ENCODE measurements at regions not wholly inside any gene's neighbourhood (a gene's known extent, or its start where the extent isn't known, plus 50 kb on each side); places are given as distances from the start of the nearest gene placed in this dataset.

GRCh38 chr2:236647621-236648020 lies 78.0 kb downstream of the ACKR3 start:
- no peak overlapping the region for H3K18ac ChIP-seq (ENCODE audit: extremely low read depth, low read length)
- no peak overlapping the region for H3K14ac ChIP-seq (ENCODE audit: insufficient read length)
- no peak overlapping the region for H2AFZ ChIP-seq (ENCODE audit: low read length)
- no peak overlapping the region for H3K23ac ChIP-seq (ENCODE audit: insufficient read length)
- H3K79me2 ChIP-seq (ENCODE audit: control insufficient read depth in 1 of 2, insufficient read depth in 2 of 2, low read length in 2 of 2), result no peaks in the 10 kb centered on the region
- H3K4me2 ChIP-seq (ENCODE audit: insufficient read depth in 1 of 2, low read depth in 2 of 2, low read length in 2 of 2), result no peak overlapping the region
- H2BK12ac ChIP-seq (ENCODE audit: low read depth, low read length), result no peak overlapping the region
- ChIA-PET CTCF (ENCODE audit: partially characterized antibody) (no interaction called here), POLR2A (ENCODE audit: partially characterized antibody) (no interaction called here)
- no peak overlapping the region for H4K5ac ChIP-seq (ENCODE audit: insufficient read length, low read depth, low read length)
- no peaks in the 10 kb centered on the region for H4K20me1 ChIP-seq (replicated peaks in 1 of 2; ENCODE audit: control insufficient read depth in 1 of 2, insufficient read depth in 2 of 2, low read length in 2 of 2)
- no peak overlapping the region for H2BK20ac ChIP-seq (ENCODE audit: low read length)
- 96% methylated on average over 5 of the region's 5 CpGs; no CpG with 5 or more reads in 1 of the 2 experiments for WGBS, 2 experiments (ENCODE audit: extremely low coverage in 1 of 2, insufficient coverage in 1 of 2, insufficient read length in 1 of 2, insufficient replicate concordance in 2 of 2, low coverage in 1 of 2, low lambda C conversion rate in 2 of 2, missing lambda C conversion rate in 1 of 2)
- H3K9ac ChIP-seq (replicated peaks in 1 of 4; ENCODE audit: extremely low read depth in 1 of 4, low read depth in 3 of 4, low read length in 3 of 4), result no peak overlapping the region
- no peaks in the 10 kb centered on the region for H3K79me1 ChIP-seq (ENCODE audit: low read depth, low read length)
- H3K56ac ChIP-seq (replicated peaks; ENCODE audit: insufficient read length, low read depth, low read length), result no peak overlapping the region
- H3K4ac ChIP-seq (replicated peaks; ENCODE audit: insufficient read length, low read depth, low read length), result no peak overlapping the region
- no peak overlapping the region for H2AK5ac ChIP-seq (ENCODE audit: low read depth, low read length)
- H3K36me3 ChIP-seq (ENCODE audit: control insufficient read depth in 2 of 4, insufficient read depth in 4 of 4, low read length in 3 of 4), result no peaks in the 10 kb centered on the region
- no peak overlapping the region for H3K4me3 ChIP-seq (ENCODE audit: extremely low read depth in 1 of 4, insufficient read depth in 2 of 4, low read depth in 3 of 4, low read length in 4 of 4)
- H2BK120ac ChIP-seq (replicated peaks; ENCODE audit: low read depth, low read length), result no peak overlapping the region
- H4K91ac ChIP-seq (replicated peaks; ENCODE audit: insufficient read length, low read length), result no peak overlapping the region
- TF ChIP-seq EP300 (IDR thresholded peaks at IDR 0.05; ENCODE audit: borderline replicate concordance in 1 of 2, low read depth in 2 of 2, low read length in 2 of 2) (no peak), PHF8 (conservative IDR thresholded peaks at IDR 0.05; ENCODE audit: low read depth, low read length) (no peak), POLR2AphosphoS5 (IDR thresholded peaks at IDR 0.05; ENCODE audit: low read depth, low read length) (no peak), YY1 (IDR thresholded peaks at IDR 0.05; ENCODE audit: low read depth, low read length) (no peak), SP1 (IDR thresholded peaks at IDR 0.05; ENCODE audit: low read depth, low read length) (no peak), SIN3A (conservative IDR thresholded peaks at IDR 0.05 in 1 of 2, IDR thresholded peaks at IDR 0.05 in 1 of 2; ENCODE audit: low read depth in 1 of 2, low read length in 2 of 2) (no peak)
- no peak for FAIRE-seq
- peaks cover 0 to 4% (median 0%) of the 10 kb centered on the region in 4 experiments; a peak in 2 of 7 replicates for H3K4me1 ChIP-seq (replicated peaks in 1 of 4; ENCODE audit: control insufficient read depth in 3 of 4, insufficient read depth in 4 of 4, low read length in 3 of 4)
- H2BK5ac ChIP-seq (ENCODE audit: low read depth, low read length), result no peak overlapping the region
- no peaks in the 10 kb centered on the region for H3K23me2 ChIP-seq (ENCODE audit: low read depth, low read length)
- no peaks in the 10 kb centered on the region for H3K9me3 ChIP-seq (ENCODE audit: insufficient read depth in 2 of 2, low read depth in 1 of 2, low read length in 1 of 2)
- no peak overlapping the region for H4K8ac ChIP-seq (ENCODE audit: extremely low read depth, insufficient read depth, low read length)
- no peak for DNase-seq (ENCODE audit: low read depth in 1 of 2, low spot score in 2 of 2)
- H3K27ac ChIP-seq (ENCODE audit: low read depth, low read length), result no peak overlapping the region
- H3K27me3 ChIP-seq (replicated peaks in 1 of 4; ENCODE audit: control insufficient read depth in 3 of 4, extremely low read depth in 1 of 4, insufficient read depth in 3 of 4, low read length in 3 of 4), result no peaks in the 10 kb centered on the region
- H2BK15ac ChIP-seq (ENCODE audit: low read length), result no peak overlapping the region

All from H1 (cell line).